HFFc6 (cell line): ENCODE measurements at regions not wholly inside any gene's neighbourhood (a gene's known extent, or its start where the extent isn't known, plus 50 kb on each side); places are given as distances from the start of the nearest gene placed in this dataset.

Experiments
- DNase-seq: peaks from one replicate; pipeline ENCODE4 v3.0.0-alpha.2; 2018
- H3K27ac Mint-ChIP-seq: 2 replicates; pipeline ENCODE4 v1.8.0; 2020; ENCODE audit warnings: mild to moderate bottlenecking, mixed read lengths
- H3K27me3 Mint-ChIP-seq: 2 replicates; pipeline ENCODE4 v1.8.0; 2021; ENCODE audit warnings: mild to moderate bottlenecking, moderate library complexity, mixed read lengths; ENCODE audit not compliant: insufficient read depth
- H3K36me3 Mint-ChIP-seq: 2 replicates; pipeline ENCODE4 v1.8.0; 2021; ENCODE audit warnings: low read depth, mixed read lengths
- H3K4me1 Mint-ChIP-seq: 2 replicates; pipeline ENCODE4 v1.8.0; 2020; ENCODE audit warnings: low read depth, mixed read lengths
- H3K4me3 Mint-ChIP-seq: 2 replicates; pipeline ENCODE4 v1.8.0; 2020; ENCODE audit warnings: mild to moderate bottlenecking, moderate library complexity, mixed read lengths
- H3K9me3 Mint-ChIP-seq: 2 replicates; pipeline ENCODE4 v1.8.0; 2020; ENCODE audit warnings: mild to moderate bottlenecking, mixed read lengths
- TF ChIP-seq, protein P1 (sequence below): fragments of 200-600 bp; sonication (generic); IDR thresholded peaks from 2 replicates; pipeline ENCODE4 v1.5.0; 2021; ENCODE audit warnings: antibody characterized with exemption, mild to moderate bottlenecking

DNA sequence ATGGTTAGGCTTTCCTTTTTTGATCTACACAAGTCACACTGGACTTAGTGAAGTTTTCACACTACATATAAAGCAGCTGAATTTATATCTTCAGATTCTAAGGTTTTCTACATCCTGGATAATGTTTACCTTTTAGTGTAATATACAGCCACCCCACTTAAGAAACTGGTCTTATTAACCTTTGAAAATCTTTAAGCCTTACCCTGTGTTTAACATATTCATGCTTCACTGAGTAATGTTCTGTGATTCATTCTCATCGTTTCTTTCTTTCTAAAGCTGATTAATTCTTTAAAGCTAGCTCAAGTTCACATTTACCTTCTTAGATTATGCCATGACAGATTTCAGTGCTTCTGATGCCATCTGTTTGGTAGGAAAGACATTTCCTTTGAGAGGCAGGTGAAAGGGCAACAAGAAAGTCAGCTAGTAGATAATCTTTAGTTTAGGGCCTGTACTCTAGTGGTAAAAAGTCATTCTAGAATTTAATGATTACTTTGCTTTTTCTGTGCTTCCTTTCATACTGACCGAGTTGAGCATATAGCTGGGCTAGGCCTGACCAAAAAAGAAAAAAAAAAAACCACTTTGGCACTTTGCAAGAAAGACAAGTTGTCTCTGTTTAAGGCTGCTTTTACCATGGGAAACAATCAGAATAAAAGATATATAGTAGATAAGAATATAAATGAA is 690.9 kb upstream of the FBXO33 start:
- DNase-seq, result no peak
- TF ChIP-seq, protein P1, sequence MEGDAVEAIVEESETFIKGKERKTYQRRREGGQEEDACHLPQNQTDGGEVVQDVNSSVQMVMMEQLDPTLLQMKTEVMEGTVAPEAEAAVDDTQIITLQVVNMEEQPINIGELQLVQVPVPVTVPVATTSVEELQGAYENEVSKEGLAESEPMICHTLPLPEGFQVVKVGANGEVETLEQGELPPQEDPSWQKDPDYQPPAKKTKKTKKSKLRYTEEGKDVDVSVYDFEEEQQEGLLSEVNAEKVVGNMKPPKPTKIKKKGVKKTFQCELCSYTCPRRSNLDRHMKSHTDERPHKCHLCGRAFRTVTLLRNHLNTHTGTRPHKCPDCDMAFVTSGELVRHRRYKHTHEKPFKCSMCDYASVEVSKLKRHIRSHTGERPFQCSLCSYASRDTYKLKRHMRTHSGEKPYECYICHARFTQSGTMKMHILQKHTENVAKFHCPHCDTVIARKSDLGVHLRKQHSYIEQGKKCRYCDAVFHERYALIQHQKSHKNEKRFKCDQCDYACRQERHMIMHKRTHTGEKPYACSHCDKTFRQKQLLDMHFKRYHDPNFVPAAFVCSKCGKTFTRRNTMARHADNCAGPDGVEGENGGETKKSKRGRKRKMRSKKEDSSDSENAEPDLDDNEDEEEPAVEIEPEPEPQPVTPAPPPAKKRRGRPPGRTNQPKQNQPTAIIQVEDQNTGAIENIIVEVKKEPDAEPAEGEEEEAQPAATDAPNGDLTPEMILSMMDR, result no peak
- Mint-ChIP-seq H3K27ac (no peak overlapping the region), H3K4me3 (no peak overlapping the region), H3K9me3 (peaks cover 25% of the 10 kb centered on the region), H3K36me3 (0 out of 2 replicates have a peak, but pooled peaks cover 3% of the 10 kb centered on the region), H3K27me3 (no peaks in the 10 kb centered on the region), H3K4me1 (no peaks in the 10 kb centered on the region)

DNA sequence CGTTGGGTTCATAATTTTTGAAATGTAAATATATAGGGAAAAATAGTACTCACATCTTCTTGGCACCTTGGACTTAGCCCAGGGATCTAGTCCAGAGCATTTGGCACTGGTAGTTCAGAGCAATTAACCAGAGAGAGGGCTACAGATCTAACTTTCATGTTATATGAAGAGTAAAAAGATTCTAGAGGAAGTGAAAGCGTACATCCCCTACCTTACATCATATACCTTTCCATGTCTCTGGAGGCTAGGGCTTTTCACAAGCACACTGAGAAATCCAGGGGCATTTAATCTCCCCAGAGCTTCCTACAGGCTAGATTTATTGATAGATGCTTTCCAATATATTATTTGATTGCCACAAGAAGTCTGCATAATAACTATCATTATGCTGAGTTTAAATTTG is 687.5 kb upstream of the FBXO33 start:
- Mint-ChIP-seq H3K4me1 (no peaks in the 10 kb centered on the region), H3K9me3 (peaks cover 40% of the 10 kb centered on the region), H3K36me3 (no peaks in the 10 kb centered on the region), H3K4me3 (no peak overlapping the region), H3K27ac (no peak overlapping the region), H3K27me3 (no peaks in the 10 kb centered on the region)
- TF ChIP-seq, protein P1, result no peak
- no peak for DNase-seq

DNA sequence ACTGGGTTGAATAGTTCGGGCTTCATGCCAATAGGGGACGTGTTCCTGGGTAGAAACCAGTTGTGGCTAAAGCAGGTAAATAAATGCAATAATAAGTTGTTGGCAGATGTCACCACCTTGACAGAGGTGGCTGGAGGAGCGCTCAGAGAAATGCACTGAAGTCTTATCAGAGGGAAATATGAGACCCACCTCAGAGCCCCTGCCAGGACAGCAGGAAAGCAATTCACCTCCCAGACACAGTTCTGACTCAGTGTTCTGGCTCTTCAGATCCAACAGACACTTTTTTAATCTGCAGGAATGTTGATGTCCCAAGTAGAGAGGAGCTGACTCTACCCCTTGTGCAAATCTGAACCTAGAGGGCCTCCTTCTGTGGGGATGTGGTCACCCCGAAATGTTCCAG is 687.1 kb upstream of the FBXO33 start:
- no peak overlapping the region for H3K27ac Mint-ChIP-seq
- no peaks in the 10 kb centered on the region for H3K36me3 Mint-ChIP-seq
- H3K4me1 Mint-ChIP-seq, result no peaks in the 10 kb centered on the region
- DNase-seq, result no peak
- TF ChIP-seq, protein P1, result no peak
- H3K4me3 Mint-ChIP-seq, result no peak overlapping the region
- H3K9me3 Mint-ChIP-seq, result peaks cover 40% of the 10 kb centered on the region
- no peaks in the 10 kb centered on the region for H3K27me3 Mint-ChIP-seq

DNA sequence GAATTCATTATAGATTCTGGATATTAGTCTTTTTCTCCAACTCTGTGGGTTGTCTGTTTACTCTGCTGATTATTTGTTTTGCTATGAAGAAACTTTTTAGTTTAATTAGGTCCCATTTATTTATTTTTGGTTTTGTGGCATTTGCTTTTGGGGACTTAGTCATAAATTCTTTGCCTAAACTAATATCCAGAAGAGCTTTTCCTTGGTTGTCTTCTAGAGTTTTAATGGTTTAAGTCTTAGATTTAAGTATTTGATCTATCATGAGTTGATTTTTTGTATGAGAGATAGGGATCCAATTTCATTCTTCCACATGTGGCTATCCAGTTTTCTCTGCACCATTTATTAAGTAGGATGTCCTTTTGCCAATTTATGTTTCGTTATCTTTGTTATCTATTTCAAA is 683.4 kb upstream of the FBXO33 start:
- no peak for DNase-seq
- Mint-ChIP-seq H3K27ac (no peak overlapping the region), H3K9me3 (peaks cover 52% of the 10 kb centered on the region), H3K4me3 (no peak overlapping the region), H3K36me3 (no peaks in the 10 kb centered on the region), H3K4me1 (no peaks in the 10 kb centered on the region), H3K27me3 (no peaks in the 10 kb centered on the region)
- TF ChIP-seq, protein P1, result no peak

DNA sequence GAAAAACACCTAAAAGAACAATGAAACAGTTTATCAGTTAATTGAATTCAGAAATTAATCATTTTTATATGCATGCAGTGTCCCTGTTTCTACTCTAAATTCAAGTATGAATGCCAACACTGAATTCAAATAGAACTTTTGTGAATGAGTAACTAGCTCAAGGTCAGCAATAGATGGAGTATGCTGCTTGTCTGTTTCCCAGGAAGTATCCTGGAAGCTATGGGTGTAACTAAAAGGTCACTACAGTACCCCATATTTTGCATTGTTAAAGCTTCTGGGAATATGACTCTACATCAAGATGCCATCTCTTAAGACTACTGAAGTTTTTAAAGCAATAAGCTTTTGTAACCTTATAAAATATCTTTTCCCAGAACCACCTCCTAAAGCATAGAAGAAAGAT is 681.4 kb upstream of the FBXO33 start:
- H3K27me3 Mint-ChIP-seq, result no peaks in the 10 kb centered on the region
- no peak overlapping the region for H3K4me3 Mint-ChIP-seq
- H3K36me3 Mint-ChIP-seq, result peaks cover 1% of the 10 kb centered on the region; the same call in 1 of the 2 replicates
- no peak for DNase-seq
- H3K9me3 Mint-ChIP-seq, result peaks cover 57% of the 10 kb centered on the region
- no peaks in the 10 kb centered on the region for H3K4me1 Mint-ChIP-seq
- H3K27ac Mint-ChIP-seq, result no peak overlapping the region
- TF ChIP-seq, protein P1, result no peak
